B cell (primary cell): ENCODE measurements at regions not wholly inside any gene's neighbourhood (a gene's known extent, or its start where the extent isn't known, plus 50 kb on each side); places are given as distances from the start of the nearest gene placed in this dataset.

ENCODE experiments used
- EZH2 ChIP-seq: IDR thresholded peaks from 2 replicates; pipeline ENCODE4 v1.6.1; 2012; ENCODE audit warnings: borderline replicate concordance, low read depth, mild to moderate bottlenecking, moderate library complexity, low read length; ENCODE audit not compliant: insufficient read depth, poor library complexity, severe bottlenecking
- TF ChIP-seq, protein P1 (sequence below): fragments of 200-600 bp; IDR thresholded peaks from one replicate; pipeline ENCODE4 v1.8.0; 2022; ENCODE audit warnings: antibody characterized with exemption, mild to moderate bottlenecking

DNA sequence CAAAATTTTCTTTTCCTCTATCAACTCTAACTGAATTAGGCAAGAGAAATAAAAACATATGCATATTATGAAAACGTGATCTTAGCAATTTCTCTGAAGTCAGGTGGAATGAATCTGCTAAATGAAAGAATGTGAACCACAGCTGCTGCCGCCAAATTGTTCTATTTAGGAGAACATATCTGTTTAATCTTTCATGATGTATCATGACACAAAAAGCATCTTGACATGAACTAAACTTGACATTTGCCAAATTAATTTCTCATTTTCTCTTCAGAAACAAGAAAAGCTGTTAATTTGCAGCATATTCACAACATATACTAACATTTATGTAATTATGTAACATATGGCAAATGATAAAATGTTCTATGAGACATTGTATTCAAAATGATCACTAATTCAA, 1237.9 kb downstream of the TECRL start:
- TF ChIP-seq EZH2 = no peak
- TF ChIP-seq, protein P1, sequence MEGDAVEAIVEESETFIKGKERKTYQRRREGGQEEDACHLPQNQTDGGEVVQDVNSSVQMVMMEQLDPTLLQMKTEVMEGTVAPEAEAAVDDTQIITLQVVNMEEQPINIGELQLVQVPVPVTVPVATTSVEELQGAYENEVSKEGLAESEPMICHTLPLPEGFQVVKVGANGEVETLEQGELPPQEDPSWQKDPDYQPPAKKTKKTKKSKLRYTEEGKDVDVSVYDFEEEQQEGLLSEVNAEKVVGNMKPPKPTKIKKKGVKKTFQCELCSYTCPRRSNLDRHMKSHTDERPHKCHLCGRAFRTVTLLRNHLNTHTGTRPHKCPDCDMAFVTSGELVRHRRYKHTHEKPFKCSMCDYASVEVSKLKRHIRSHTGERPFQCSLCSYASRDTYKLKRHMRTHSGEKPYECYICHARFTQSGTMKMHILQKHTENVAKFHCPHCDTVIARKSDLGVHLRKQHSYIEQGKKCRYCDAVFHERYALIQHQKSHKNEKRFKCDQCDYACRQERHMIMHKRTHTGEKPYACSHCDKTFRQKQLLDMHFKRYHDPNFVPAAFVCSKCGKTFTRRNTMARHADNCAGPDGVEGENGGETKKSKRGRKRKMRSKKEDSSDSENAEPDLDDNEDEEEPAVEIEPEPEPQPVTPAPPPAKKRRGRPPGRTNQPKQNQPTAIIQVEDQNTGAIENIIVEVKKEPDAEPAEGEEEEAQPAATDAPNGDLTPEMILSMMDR = no peak
